HG03060 (cell line): ENCODE measurements at regions not wholly inside any gene's neighbourhood (a gene's known extent, or its start where the extent isn't known, plus 50 kb on each side); places are given as distances from the start of the nearest gene placed in this dataset.

Source experiments
- ATAC-seq: cut with Tn5 transposase; IDR thresholded peaks from one replicate; pipeline ENCODE4 v1.9.1; 2021; ENCODE audit warnings: low read depth, moderate number of reproducible peaks; ENCODE audit not compliant: unreplicated experiment

GRCh38 chr15:97194750-97195149 is 765.8 kb upstream of the ARRDC4 start:
- ATAC-seq = no peak

GRCh38 chr15:97196048-97197014 is 764.2 kb upstream of the ARRDC4 start:
- ATAC-seq = no peak

- ATAC-seq = no peak
Observed at GRCh38 chr15:97199393-97200051, 761.0 kb upstream of the ARRDC4 start.

GRCh38 chr15:97200161-97200560 is 760.3 kb upstream of the ARRDC4 start:
- no peak for ATAC-seq

- no peak for ATAC-seq
Observed at GRCh38 chr15:97210277-97210676, 750.2 kb upstream of the ARRDC4 start.

- ATAC-seq = no peak
Observed at GRCh38 chr15:97215629-97216028, 744.9 kb upstream of the ARRDC4 start.

- ATAC-seq = no peak
Observed at GRCh38 chr15:97224191-97224641, 736.3 kb upstream of the ARRDC4 start.

- ATAC-seq = no peak
Observed at GRCh38 chr15:97234851-97235610, 725.5 kb upstream of the ARRDC4 start.

- ATAC-seq = no peak
Observed at GRCh38 chr15:97235611-97235985, 724.9 kb upstream of the ARRDC4 start.

- ATAC-seq = no peak
Observed at GRCh38 chr15:97236140-97236539, 724.4 kb upstream of the ARRDC4 start.

GRCh38 chr15:97237160-97237559 is 723.3 kb upstream of the ARRDC4 start:
- ATAC-seq = no peak

- ATAC-seq = no peak
Observed at GRCh38 chr15:97248376-97248775, 712.1 kb upstream of the ARRDC4 start.

- no peak for ATAC-seq
Observed at GRCh38 chr15:97259943-97260342, 700.6 kb upstream of the ARRDC4 start.

- ATAC-seq = no peak
Observed at GRCh38 chr15:97301166-97301565, 659.3 kb upstream of the ARRDC4 start.

GRCh38 chr15:97316362-97316761 is 644.1 kb upstream of the ARRDC4 start:
- ATAC-seq = no peak

GRCh38 chr15:97317163-97317562 is 643.3 kb upstream of the ARRDC4 start:
- ATAC-seq = no peak

GRCh38 chr15:97319291-97319690 is 641.2 kb upstream of the ARRDC4 start:
- ATAC-seq = no peak

GRCh38 chr15:97346221-97346620 is 614.3 kb upstream of the ARRDC4 start:
- no peak for ATAC-seq

GRCh38 chr15:97350813-97351212 is 609.7 kb upstream of the ARRDC4 start:
- ATAC-seq = no peak

- no peak for ATAC-seq
Observed at GRCh38 chr15:97383516-97383915, 577.0 kb upstream of the ARRDC4 start.

- ATAC-seq = no peak
Observed at GRCh38 chr15:97386940-97387339, 573.6 kb upstream of the ARRDC4 start.
